HCT116 (cell line): ENCODE measurements at regions not wholly inside any gene's neighbourhood (a gene's known extent, or its start where the extent isn't known, plus 50 kb on each side); places are given as distances from the start of the nearest gene placed in this dataset.

Source experiments
- ATAC-seq: fragments of 200-7000 bp; cut with Tn5 transposase; 2 replicates; pipeline ENCODE4 v1.9.1; 2020; ENCODE audit warnings: mild to moderate bottlenecking, moderate library complexity
- BruUV-seq: library from RNA; stranded (reverse); fragments of 400-500 nt; replicated peaks from 2 replicates; lab custom pipeline; 2021; lab: Mats Ljungman, UMichigan
- CTCF ChIA-PET: fragments of 300-600 bp; sonication (Branson Sonifier 250); formaldehyde crosslinking; loops from one replicate; lab custom pipeline; 2021; ENCODE audit warnings: antibody characterized with exemption; lab: Charles Lee
- POLR2A ChIA-PET: fragments of 300-600, 350-600 bp; sonication (Branson Sonifier 250); formaldehyde crosslinking; loops from one replicate; lab custom pipeline; 2021; ENCODE audit warnings: antibody characterized with exemption; lab: Charles Lee
- RAD21 ChIA-PET, 2 experiments: fragments of 300-600 bp; sonication (Branson Sonifier 250); formaldehyde crosslinking; loops; one replicate each; lab custom pipeline; 2023; ENCODE audit warnings: low total read pairs in 2 of 2; ENCODE audit not compliant: uncharacterized antibody in 2 of 2, unreplicated experiment in 2 of 2, low non-redundant PET in 1 of 2; lab: Charles Lee
- DNase-seq: peaks from one replicate; pipeline ENCODE4 v3.0.0-alpha.2; 2010; ENCODE audit warnings: low read depth, low spot score
- H2AFZ ChIP-seq: fragments of 200-600 bp; shearing (Covaris generic), sonication (generic); 2 replicates; pipeline ENCODE4 v1.6.1; 2017; ENCODE audit warnings: low read depth, mixed run types, mixed read lengths, antibody characterized with exemption, low read length; ENCODE audit not compliant: poor library complexity, severe bottlenecking
- H3K27ac ChIP-seq: 2 replicates; pipeline ENCODE4 v1.5.1; 2012; ENCODE audit warnings: low read depth, low read length
- H3K27me3 ChIP-seq: fragments of 200-600 bp; sonication (generic); 2 replicates; pipeline ENCODE4 v1.6.1; 2016; ENCODE audit warnings: mixed run types, low read length, mixed read lengths; ENCODE audit not compliant: insufficient read depth
- H3K36me3 ChIP-seq, 2 experiments: fragments of 200-500 bp in 1 of 2; fragments of 200-600 bp in 1 of 2; sonication (Bioruptor generic) in 1 of 2; sonication (generic) in 1 of 2; 2 replicates each; pipeline versions ENCODE4 v1.5.1 to v1.6.1; 2014 to 2016; ENCODE audit warnings: low read length in 2 of 2, inconsistent platforms in 1 of 2, mixed read lengths in 1 of 2, mixed run types in 1 of 2; ENCODE audit not compliant: insufficient read depth in 2 of 2, control insufficient read depth in 1 of 2
- H3K4me1 ChIP-seq, 2 experiments: fragments of 200-600 bp in 1 of 2; sonication (generic) in 1 of 2; 2 replicates each; pipeline versions ENCODE4 v1.5.1 to v1.6.1; 2012 to 2017; ENCODE audit warnings: low read length in 2 of 2, inconsistent platforms in 1 of 2, mild to moderate bottlenecking in 1 of 2, mixed read lengths in 1 of 2, mixed run types in 1 of 2, moderate library complexity in 1 of 2; ENCODE audit not compliant: insufficient read depth in 2 of 2, control insufficient read depth in 1 of 2
- H3K4me2 ChIP-seq: fragments of 200-600 bp; sonication (generic); 2 replicates; pipeline ENCODE4 v1.6.1; 2017; ENCODE audit warnings: mixed run types, low read length, mixed read lengths
- H3K4me3 ChIP-seq, 2 experiments: fragments of 200-600 bp in 1 of 2; sonication (generic) in 1 of 2; replicated peaks in 1 of 2; 2 replicates each; pipeline ENCODE4 v1.5.1; 2011 to 2016; ENCODE audit warnings: low read length in 2 of 2, control low read depth in 1 of 2, low read depth in 1 of 2, mild to moderate bottlenecking in 1 of 2, mixed read lengths in 1 of 2, mixed run types in 1 of 2
- H3K79me2 ChIP-seq: fragments of 200-600 bp; sonication (generic); 2 replicates; pipeline ENCODE4 v1.6.1; 2017; ENCODE audit warnings: mild to moderate bottlenecking, mixed run types, low read length, moderate library complexity, mixed read lengths; ENCODE audit not compliant: insufficient read depth
- H3K9ac ChIP-seq: fragments of 200-600 bp; sonication (generic); 2 replicates; pipeline ENCODE4 v1.6.1; 2016; ENCODE audit warnings: low read length, mixed read lengths
- H3K9me2 ChIP-seq: fragments of 200-600 bp; sonication (generic), shearing (Covaris generic); 2 replicates; pipeline ENCODE4 v1.6.1; 2017; ENCODE audit warnings: mixed run types, mild to moderate bottlenecking, moderate library complexity; ENCODE audit not compliant: insufficient read depth
- H3K9me3 ChIP-seq, 2 experiments: fragments of 200-500 bp in 1 of 2; fragments of 200-600 bp in 1 of 2; sonication (Bioruptor generic) in 1 of 2; sonication (generic) in 1 of 2; 2 replicates each; pipeline ENCODE4 v1.6.1; 2014 to 2017; ENCODE audit warnings: low read length in 2 of 2, mixed read lengths in 2 of 2, inconsistent platforms in 1 of 2, low read depth in 1 of 2, mild to moderate bottlenecking in 1 of 2, mixed run types in 1 of 2, moderate library complexity in 1 of 2; ENCODE audit not compliant: control insufficient read depth in 1 of 2, insufficient read depth in 1 of 2
- H4K20me1 ChIP-seq: fragments of 200-600 bp; sonication (generic), shearing (Covaris generic); 2 replicates; pipeline ENCODE4 v1.6.1; 2017; ENCODE audit warnings: mixed run types, mild to moderate bottlenecking, moderate library complexity; ENCODE audit not compliant: insufficient read depth
- CBX3 ChIP-seq: IDR thresholded peaks from 2 replicates; pipeline ENCODE4 v1.6.1; 2012; ENCODE audit warnings: low read depth
- CEBPB ChIP-seq: IDR thresholded peaks from 2 replicates; pipeline ENCODE4 v1.6.1; 2012; ENCODE audit warnings: low read depth
- EGR1 ChIP-seq: IDR thresholded peaks from 2 replicates; pipeline ENCODE4 v1.6.1; 2012; ENCODE audit warnings: low read depth
- ELF1 ChIP-seq: IDR thresholded peaks from 2 replicates; pipeline ENCODE4 v1.6.1; 2012; ENCODE audit warnings: low read depth, borderline replicate concordance
- EZH2phosphoT487 ChIP-seq: fragments of 200-600 bp; IDR thresholded peaks from 2 replicates; pipeline ENCODE4 v1.6.1; 2018; ENCODE audit warnings: antibody characterized with exemption, borderline replicate concordance
- FOSL1 ChIP-seq: IDR thresholded peaks from 2 replicates; pipeline ENCODE4 v1.6.1; 2012; ENCODE audit warnings: low read depth
- JUND ChIP-seq: IDR thresholded peaks from 2 replicates; pipeline ENCODE4 v1.6.1; 2012
- MAX ChIP-seq: IDR thresholded peaks from 2 replicates; pipeline ENCODE4 v1.6.1; 2012
- RAD21 ChIP-seq: IDR thresholded peaks from 2 replicates; pipeline ENCODE4 v1.6.1; 2012; ENCODE audit warnings: low read depth, mild to moderate bottlenecking
- REST ChIP-seq: IDR thresholded peaks from 2 replicates; pipeline ENCODE4 v1.6.1; 2012; ENCODE audit warnings: low read depth
- SP1 ChIP-seq: IDR thresholded peaks from 2 replicates; pipeline ENCODE4 v1.6.1; 2012; ENCODE audit warnings: low read depth
- SRF ChIP-seq: IDR thresholded peaks from 2 replicates; pipeline ENCODE4 v1.6.1; 2012; ENCODE audit warnings: low read depth
- TCF7L2 ChIP-seq: IDR thresholded peaks from 2 replicates; pipeline ENCODE4 v1.7.0; 2011; ENCODE audit warnings: borderline replicate concordance, inconsistent platforms; ENCODE audit not compliant: insufficient read depth, insufficient read length; ENCODE audit errors: extremely low read depth
- ZFX ChIP-seq: fragments of 450-650 bp; IDR thresholded peaks from 2 replicates; pipeline ENCODE4 v1.6.1; 2017
- intact Hi-C: fragments of 100-400 bp; cut with micrococcal nuclease; formaldehyde crosslinking; loops from 2 replicates; pipeline ENCODE4 v1.10.0; 2022
- TF ChIP-seq, protein P1 (sequence below), 3 experiments: fragments of 200-600 bp in 1 of 3; sonication (generic) in 1 of 3; IDR thresholded peaks in 2 of 3; conservative IDR thresholded peaks in 1 of 3; 2 replicates each; pipeline ENCODE4 v1.5.1; 2012 to 2017; ENCODE audit warnings: low read depth in 2 of 3, low read length in 2 of 3, antibody characterized with exemption in 1 of 3, borderline replicate concordance in 1 of 3, control low read depth in 1 of 3, mild to moderate bottlenecking in 1 of 3, mixed read lengths in 1 of 3, mixed run types in 1 of 3, moderate library complexity in 1 of 3; ENCODE audit not compliant: insufficient read depth in 1 of 3
- TF ChIP-seq, protein P2 (sequence below): IDR thresholded peaks from 2 replicates; pipeline ENCODE4 v1.6.1; 2012

- no TSS peak for BruUV-seq
- Histone ChIP-seq H3K9me2 (no peaks in the 10 kb centered on the region), H3K4me3 (no peak overlapping the region), H3K9me3 (no peaks in the 10 kb centered on the region), H3K4me1 (no peaks in the 10 kb centered on the region), H3K79me2 (no peaks in the 10 kb centered on the region), H3K27me3 (no peaks in the 10 kb centered on the region), H3K27ac (no peak overlapping the region), H3K36me3 (no peaks in the 10 kb centered on the region), H2AFZ (no peak overlapping the region), H4K20me1 (no peaks in the 10 kb centered on the region), H3K9ac (no peak overlapping the region)
- intact Hi-C loops, result no loop called here
- ChIA-PET CTCF (no interaction called here), POLR2A (no interaction called here), RAD21 (no interaction called here)
- DNase-seq, result no peak
- no peak for ATAC-seq
- TF ChIP-seq SP1 (no peak), TCF7L2 (no peak), RAD21 (no peak), EZH2phosphoT487 (no peak), ZFX (no peak), REST (no peak), CEBPB (no peak), JUND (no peak), EGR1 (no peak), SRF (no peak), CBX3 (no peak), ELF1 (no peak), FOSL1 (no peak), MAX (no peak)
- TF ChIP-seq, protein P1, sequence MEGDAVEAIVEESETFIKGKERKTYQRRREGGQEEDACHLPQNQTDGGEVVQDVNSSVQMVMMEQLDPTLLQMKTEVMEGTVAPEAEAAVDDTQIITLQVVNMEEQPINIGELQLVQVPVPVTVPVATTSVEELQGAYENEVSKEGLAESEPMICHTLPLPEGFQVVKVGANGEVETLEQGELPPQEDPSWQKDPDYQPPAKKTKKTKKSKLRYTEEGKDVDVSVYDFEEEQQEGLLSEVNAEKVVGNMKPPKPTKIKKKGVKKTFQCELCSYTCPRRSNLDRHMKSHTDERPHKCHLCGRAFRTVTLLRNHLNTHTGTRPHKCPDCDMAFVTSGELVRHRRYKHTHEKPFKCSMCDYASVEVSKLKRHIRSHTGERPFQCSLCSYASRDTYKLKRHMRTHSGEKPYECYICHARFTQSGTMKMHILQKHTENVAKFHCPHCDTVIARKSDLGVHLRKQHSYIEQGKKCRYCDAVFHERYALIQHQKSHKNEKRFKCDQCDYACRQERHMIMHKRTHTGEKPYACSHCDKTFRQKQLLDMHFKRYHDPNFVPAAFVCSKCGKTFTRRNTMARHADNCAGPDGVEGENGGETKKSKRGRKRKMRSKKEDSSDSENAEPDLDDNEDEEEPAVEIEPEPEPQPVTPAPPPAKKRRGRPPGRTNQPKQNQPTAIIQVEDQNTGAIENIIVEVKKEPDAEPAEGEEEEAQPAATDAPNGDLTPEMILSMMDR (IDR thresholded peaks at IDR 0.05 in 2 of 3, conservative IDR thresholded peaks at IDR 0.05 in 1 of 3; ENCODE audit: borderline replicate concordance in 1 of 3, insufficient read depth in 1 of 3, low read depth in 2 of 3, low read length in 2 of 3), result no peak
- TF ChIP-seq, protein P2, sequence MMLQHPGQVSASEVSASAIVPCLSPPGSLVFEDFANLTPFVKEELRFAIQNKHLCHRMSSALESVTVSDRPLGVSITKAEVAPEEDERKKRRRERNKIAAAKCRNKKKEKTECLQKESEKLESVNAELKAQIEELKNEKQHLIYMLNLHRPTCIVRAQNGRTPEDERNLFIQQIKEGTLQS, result no peak
- TF ChIP-seq, all 23 proteins: peak for 0
- H3K4me2 ChIP-seq, result no peak overlapping the region
Measured at GRCh38 chr3:182450942-182451787, 342.1 kb upstream of the ATP11B start.
